ENCODE measurements at regions not wholly inside any gene's neighbourhood (a gene's known extent, or its start where the extent isn't known, plus 50 kb on each side); places are given as distances from the start of the nearest gene placed in this dataset.

DNA sequence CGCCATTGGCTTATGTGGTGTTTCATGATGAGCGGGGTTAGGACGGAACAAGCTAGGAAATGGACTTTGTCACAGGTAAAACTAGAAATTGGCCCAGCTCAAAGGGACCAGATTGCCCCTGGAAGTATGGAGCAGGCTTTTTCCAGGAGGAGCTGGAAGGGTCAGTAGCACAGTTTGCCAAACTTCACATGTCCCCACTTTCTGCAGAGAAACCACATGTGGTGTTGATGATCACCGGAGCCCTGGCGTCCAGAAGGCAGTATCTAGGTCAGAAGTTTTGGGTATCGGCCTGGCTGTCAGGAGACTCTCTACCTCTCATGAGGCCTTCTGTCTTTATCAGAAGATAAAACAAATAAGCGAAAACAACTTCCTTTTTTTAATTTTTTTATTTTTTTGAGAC, 248.5 kb downstream of the SOX9 start:
- TF ChIP-seq, protein P1, sequence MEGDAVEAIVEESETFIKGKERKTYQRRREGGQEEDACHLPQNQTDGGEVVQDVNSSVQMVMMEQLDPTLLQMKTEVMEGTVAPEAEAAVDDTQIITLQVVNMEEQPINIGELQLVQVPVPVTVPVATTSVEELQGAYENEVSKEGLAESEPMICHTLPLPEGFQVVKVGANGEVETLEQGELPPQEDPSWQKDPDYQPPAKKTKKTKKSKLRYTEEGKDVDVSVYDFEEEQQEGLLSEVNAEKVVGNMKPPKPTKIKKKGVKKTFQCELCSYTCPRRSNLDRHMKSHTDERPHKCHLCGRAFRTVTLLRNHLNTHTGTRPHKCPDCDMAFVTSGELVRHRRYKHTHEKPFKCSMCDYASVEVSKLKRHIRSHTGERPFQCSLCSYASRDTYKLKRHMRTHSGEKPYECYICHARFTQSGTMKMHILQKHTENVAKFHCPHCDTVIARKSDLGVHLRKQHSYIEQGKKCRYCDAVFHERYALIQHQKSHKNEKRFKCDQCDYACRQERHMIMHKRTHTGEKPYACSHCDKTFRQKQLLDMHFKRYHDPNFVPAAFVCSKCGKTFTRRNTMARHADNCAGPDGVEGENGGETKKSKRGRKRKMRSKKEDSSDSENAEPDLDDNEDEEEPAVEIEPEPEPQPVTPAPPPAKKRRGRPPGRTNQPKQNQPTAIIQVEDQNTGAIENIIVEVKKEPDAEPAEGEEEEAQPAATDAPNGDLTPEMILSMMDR (IDR thresholded peaks at IDR 0.05; ENCODE audit: low read depth, low read length, missing control alignments) = no peak
- DNase-seq (ENCODE audit: extremely low read depth, low read depth) = no peak
- no peak overlapping the region for H3K4me3 ChIP-seq (replicated peaks; ENCODE audit: low read depth, low read length)

DNA sequence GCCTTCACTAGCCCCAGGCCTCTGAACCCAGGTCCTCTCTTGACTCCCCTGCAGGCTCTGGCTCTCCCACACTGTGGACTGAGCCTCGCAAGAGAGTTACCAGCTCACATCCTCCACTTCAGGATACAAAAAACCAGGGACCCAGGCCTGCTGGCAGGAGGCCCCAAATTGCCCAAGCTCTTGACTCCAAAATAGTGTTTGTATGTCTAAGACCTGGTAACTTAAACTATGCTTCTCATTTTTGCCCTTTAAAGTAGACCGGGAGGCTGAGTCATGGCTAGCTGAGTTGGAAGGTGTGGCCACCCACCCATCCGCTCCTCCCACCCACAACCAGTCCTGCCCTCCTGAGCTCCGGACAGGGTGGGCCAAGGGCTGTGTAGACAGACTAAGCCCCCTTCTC, 250.0 kb downstream of the SOX9 start:
- no peak overlapping the region for H3K4me3 ChIP-seq (replicated peaks; ENCODE audit: low read depth, low read length)
- no peak for DNase-seq (ENCODE audit: extremely low read depth, low read depth)
- TF ChIP-seq, protein P1 (IDR thresholded peaks at IDR 0.05; ENCODE audit: low read depth, low read length, missing control alignments) = no peak

DNA sequence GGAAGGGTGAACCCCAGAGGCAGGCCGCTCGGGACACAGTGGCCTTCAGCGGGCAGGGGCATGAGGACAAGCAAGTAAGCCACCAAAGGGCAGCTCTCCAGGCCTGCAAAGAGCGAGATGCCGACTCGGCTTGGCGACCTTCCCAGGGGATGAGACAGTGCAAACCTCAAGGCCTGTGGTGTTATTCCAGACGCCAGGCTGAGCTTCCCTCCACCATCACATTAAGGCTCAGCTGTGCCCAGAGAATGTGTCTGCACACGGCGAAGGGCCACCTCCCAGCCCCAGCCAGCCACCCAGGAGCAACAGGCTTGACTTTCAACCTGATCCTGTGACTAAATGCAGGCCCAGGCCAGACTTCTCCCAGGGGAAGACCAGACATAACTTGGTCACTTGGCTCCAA, 251.4 kb downstream of the SOX9 start:
- TF ChIP-seq, protein P1 (IDR thresholded peaks at IDR 0.05; ENCODE audit: low read depth, low read length, missing control alignments) = no peak
- H3K4me3 ChIP-seq (replicated peaks; ENCODE audit: low read depth, low read length) = no peak overlapping the region
- DNase-seq (ENCODE audit: extremely low read depth, low read depth) = no peak

DNA sequence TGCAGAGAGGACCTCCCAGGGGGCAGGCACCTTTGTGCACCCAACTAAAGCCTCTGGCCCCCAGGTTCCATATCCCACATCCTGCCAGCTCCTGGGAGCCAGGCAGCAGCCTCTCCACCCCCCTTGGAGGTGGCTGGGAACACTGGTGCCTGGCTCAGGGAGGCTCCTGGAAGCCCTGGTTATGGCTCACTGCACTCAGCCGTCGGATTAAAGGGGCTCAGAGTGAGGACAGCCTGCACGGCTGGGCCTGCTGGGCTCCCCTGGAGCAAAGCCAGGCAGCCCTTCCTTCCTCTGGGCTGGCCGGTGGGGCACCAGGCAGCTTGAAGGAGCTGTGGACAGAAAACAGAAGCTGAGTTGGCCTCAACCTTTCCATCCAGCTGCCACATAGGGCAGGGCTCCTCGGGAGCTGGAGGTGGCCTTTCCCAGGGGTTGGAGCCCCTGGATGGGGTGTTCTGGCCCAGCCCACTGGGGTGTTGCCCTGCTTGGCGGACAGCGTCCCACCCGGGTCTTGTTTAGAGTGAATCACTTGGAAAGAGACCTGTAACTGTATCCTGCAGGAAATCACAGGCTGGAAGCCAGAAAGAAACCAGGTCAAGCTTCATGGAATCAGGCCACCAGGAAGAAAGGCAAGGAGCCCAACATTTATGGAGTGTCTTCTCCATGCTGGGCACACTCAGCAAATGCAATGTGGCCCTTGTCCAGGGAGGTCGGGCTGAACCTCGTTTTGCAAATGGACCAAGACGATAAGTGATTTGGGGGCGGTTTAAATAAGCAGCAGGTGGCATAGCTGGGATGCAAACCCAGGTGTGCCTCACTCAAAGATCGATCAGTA, 253.3 kb downstream of the SOX9 start:
- TF ChIP-seq, protein P1 (IDR thresholded peaks at IDR 0.05; ENCODE audit: low read depth, low read length, missing control alignments) = no peak
- DNase-seq (ENCODE audit: extremely low read depth, low read depth) = no peak
- no peak overlapping the region for H3K4me3 ChIP-seq (replicated peaks; ENCODE audit: low read depth, low read length)

DNA sequence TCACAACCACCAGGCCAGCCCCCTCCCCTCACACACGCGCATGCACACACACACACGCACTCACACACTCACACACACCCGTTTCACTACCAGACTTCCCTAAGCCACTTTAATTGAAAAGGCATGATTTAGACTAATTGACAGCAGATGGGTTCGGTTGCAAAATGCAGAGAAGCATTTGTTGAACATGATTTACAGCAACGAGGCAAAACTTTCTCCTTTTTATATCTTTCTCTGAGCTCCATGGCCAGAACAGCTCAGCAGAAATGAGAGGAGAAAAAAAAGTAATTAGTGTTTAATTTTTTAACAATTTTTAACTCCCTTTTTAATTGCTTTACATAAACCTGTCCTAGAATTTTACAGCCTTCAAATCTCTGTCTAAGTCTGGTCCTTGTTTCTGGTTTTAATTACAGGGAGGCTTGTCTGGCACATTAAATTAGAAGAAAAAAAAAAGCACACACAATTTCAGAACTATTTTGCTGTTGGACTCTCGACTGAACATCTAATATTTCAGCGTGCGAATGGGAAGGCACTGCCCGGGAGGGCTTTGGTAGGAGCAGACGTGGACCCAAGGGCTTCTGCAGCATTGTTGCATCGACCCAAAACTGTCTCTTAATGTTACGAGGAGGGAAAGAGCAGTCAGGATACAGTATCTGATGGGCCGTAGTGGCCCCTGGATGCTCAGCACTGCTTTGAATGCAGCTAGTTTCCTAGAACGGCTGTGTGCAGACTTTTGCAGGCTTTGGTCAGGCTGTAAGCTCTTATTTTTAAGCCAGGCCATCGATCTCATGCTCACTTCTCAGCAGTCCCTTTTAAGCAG, 255.9 kb downstream of the SOX9 start:
- H3K4me3 ChIP-seq (replicated peaks; ENCODE audit: low read depth, low read length) = no peak overlapping the region
- no peak for DNase-seq (ENCODE audit: extremely low read depth, low read depth)
- TF ChIP-seq, protein P1 (IDR thresholded peaks at IDR 0.05; ENCODE audit: low read depth, low read length, missing control alignments) = no peak

DNA sequence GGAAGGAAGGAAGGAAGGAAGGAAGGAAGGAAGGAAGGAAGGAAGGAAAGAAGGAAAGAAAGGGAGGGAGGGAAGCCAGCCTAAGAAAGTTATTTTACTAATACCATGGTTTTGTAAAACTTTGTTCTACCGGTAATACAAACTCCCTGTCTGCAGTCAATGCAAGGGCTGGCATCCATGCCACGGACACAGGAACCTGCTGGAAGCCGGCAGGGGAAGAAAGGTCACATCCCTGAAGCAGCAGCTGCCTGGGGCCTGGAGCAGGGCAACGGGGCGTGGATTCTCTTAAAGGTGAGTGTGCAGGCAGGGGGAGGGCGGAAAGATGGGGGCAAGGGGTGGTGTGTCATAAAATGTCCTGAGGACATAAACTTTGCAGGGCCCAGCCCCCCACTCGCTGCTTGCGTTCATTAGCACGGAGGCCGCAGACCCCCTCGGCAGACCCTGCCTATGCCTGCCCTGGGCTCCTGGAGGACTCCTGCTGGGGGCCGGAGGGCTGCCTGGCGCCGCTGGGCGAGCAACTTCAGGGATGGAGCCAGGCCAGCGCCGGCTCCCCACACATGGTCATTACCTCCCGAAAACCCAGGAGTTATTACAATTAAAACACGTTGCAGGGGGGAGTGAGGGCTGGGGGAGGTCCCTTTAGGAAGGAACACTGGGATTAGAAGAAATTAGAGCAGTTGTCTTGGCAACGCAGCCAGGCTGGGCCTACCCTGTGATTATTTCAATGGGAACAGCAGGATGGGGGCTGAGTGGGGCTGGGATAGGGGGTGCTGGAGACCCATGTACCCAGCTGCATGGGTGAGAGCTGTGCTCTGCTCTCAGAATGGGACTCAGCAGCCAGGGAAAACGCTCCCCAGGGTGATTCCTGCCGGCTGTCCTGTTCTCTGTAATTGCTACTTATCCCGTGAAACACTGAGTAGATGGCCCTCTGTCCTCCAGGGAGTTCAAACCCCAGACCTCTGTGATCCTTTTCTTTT, 257.9 kb downstream of the SOX9 start:
- DNase-seq (ENCODE audit: extremely low read depth, low read depth) = no peak
- no peak overlapping the region for H3K4me3 ChIP-seq (replicated peaks; ENCODE audit: low read depth, low read length)

More for the DNA sequence above, 257.9 kb downstream of the SOX9 start:
- TF ChIP-seq, protein P1 (IDR thresholded peaks at IDR 0.05; ENCODE audit: low read depth, low read length, missing control alignments) = no peak

All from HFF-Myc (cell line).